ENCODE measurements at regions not wholly inside any gene's neighbourhood (a gene's known extent, or its start where the extent isn't known, plus 50 kb on each side); places are given as distances from the start of the nearest gene placed in this dataset.

GRCh38 chr13:108526286-108526685, 103.1 kb upstream of the MYO16 start:
- no peak for DNase-seq (ENCODE audit: low read depth in 2 of 3, low spot score in 1 of 3)

- DNase-seq (ENCODE audit: low read depth in 2 of 3, low spot score in 1 of 3), result no peak
Measured at GRCh38 chr13:108527844-108528243, 101.6 kb upstream of the MYO16 start.

GRCh38 chr13:108528303-108528702, 101.1 kb upstream of the MYO16 start:
- no peak for DNase-seq (ENCODE audit: low read depth in 2 of 3, low spot score in 1 of 3)

GRCh38 chr13:108533842-108534241, 95.6 kb upstream of the MYO16 start:
- DNase-seq (ENCODE audit: low read depth in 2 of 3, low spot score in 1 of 3), result no peak

- no peak for DNase-seq (ENCODE audit: low read depth in 2 of 3, low spot score in 1 of 3)
Measured at GRCh38 chr13:108534728-108535127, 94.7 kb upstream of the MYO16 start.

GRCh38 chr13:108549934-108550333, 79.5 kb upstream of the MYO16 start:
- DNase-seq (ENCODE audit: low read depth in 2 of 3, low spot score in 1 of 3), result no peak

- DNase-seq (ENCODE audit: low read depth in 2 of 3, low spot score in 1 of 3), result no peak
Measured at GRCh38 chr13:108551674-108552073, 77.7 kb upstream of the MYO16 start.

- DNase-seq (ENCODE audit: low read depth in 2 of 3, low spot score in 1 of 3), result no peak
Measured at GRCh38 chr13:108558489-108558888, 70.9 kb upstream of the MYO16 start.

- no peak for DNase-seq (ENCODE audit: low read depth in 2 of 3, low spot score in 1 of 3)
Measured at GRCh38 chr13:108560093-108560492, 69.3 kb upstream of the MYO16 start.

GRCh38 chr13:108561149-108561548, 68.3 kb upstream of the MYO16 start:
- no peak for DNase-seq (ENCODE audit: low read depth in 2 of 3, low spot score in 1 of 3)

GRCh38 chr13:108566413-108567170, 62.8 kb upstream of the MYO16 start:
- no peak for DNase-seq (ENCODE audit: low read depth in 2 of 3, low spot score in 1 of 3)

GRCh38 chr13:108572782-108573211, 56.6 kb upstream of the MYO16 start:
- DNase-seq (ENCODE audit: low read depth in 2 of 3, low spot score in 1 of 3), result no peak

GRCh38 chr13:108573455-108573854, 56.0 kb upstream of the MYO16 start:
- no peak for DNase-seq (ENCODE audit: low read depth in 2 of 3, low spot score in 1 of 3)

GRCh38 chr13:108574856-108575255, 54.6 kb upstream of the MYO16 start:
- DNase-seq (ENCODE audit: low read depth in 2 of 3, low spot score in 1 of 3), result no peak

- no peak for DNase-seq (ENCODE audit: low read depth in 2 of 3, low spot score in 1 of 3)
Measured at GRCh38 chr13:108575430-108575829, 54.0 kb upstream of the MYO16 start.

Measured in stimulated activated CD4-positive, alpha-beta T cell treated with anti-CD3 and anti-CD28 coated beads, Interleukin-12 subunit alpha, Interleukin-12 subunit beta, amount 100 ng/mL, for 48 hours (primary cell).